ENCODE measurements at regions not wholly inside any gene's neighbourhood (a gene's known extent, or its start where the extent isn't known, plus 50 kb on each side); places are given as distances from the start of the nearest gene placed in this dataset.

- no peak for TF ChIP-seq MAFK (IDR thresholded peaks at IDR 0.05; ENCODE audit: low read depth, low read length)
- TF ChIP-seq, protein P1, sequence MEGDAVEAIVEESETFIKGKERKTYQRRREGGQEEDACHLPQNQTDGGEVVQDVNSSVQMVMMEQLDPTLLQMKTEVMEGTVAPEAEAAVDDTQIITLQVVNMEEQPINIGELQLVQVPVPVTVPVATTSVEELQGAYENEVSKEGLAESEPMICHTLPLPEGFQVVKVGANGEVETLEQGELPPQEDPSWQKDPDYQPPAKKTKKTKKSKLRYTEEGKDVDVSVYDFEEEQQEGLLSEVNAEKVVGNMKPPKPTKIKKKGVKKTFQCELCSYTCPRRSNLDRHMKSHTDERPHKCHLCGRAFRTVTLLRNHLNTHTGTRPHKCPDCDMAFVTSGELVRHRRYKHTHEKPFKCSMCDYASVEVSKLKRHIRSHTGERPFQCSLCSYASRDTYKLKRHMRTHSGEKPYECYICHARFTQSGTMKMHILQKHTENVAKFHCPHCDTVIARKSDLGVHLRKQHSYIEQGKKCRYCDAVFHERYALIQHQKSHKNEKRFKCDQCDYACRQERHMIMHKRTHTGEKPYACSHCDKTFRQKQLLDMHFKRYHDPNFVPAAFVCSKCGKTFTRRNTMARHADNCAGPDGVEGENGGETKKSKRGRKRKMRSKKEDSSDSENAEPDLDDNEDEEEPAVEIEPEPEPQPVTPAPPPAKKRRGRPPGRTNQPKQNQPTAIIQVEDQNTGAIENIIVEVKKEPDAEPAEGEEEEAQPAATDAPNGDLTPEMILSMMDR (conservative IDR thresholded peaks at IDR 0.05; ENCODE audit: low read depth, low read length): no peak
- TF ChIP-seq FOS (IDR thresholded peaks at IDR 0.05; ENCODE audit: low read depth, low read length): no peak
- no peak for TF ChIP-seq CHD1 (IDR thresholded peaks at IDR 0.05; ENCODE audit: low read depth, low read length)
- TF ChIP-seq RAD21 (IDR thresholded peaks at IDR 0.05; ENCODE audit: low read length): no peak
Observed at GRCh38 chr2:164006704-164007103, 270.9 kb upstream of the FIGN start.

All from IMR-90 (cell line).